Activated naive CD8-positive, alpha-beta T cell treated with anti-CD3 and anti-CD28 coated beads, Interleukin-2, amount 10 ng/mL, durations not matched to agents 7 days and 5 days (primary cell): ENCODE measurements at regions not wholly inside any gene's neighbourhood (a gene's known extent, or its start where the extent isn't known, plus 50 kb on each side); places are given as distances from the start of the nearest gene placed in this dataset.

Experiments
- ATAC-seq: fragments of 150-1000 bp; cut with Tn5 transposase; one replicate; pipeline ENCODE4 v1.10.0; 2021; ENCODE audit warnings: low read depth, moderate library complexity
- POLR2A ChIA-PET: fragments of 350-600 bp; sonication (Branson Sonifier 250); formaldehyde crosslinking; loops from one replicate; lab custom pipeline; 2021; ENCODE audit warnings: antibody characterized with exemption; lab: Charles Lee
- DNase-seq: peaks from one replicate; pipeline ENCODE4 v3.0.0; 2021
- H3K27ac Mint-ChIP-seq: one replicate; pipeline ENCODE4 v1.8.0; 2022; ENCODE audit warnings: mild to moderate bottlenecking, mixed read lengths
- H3K27me3 Mint-ChIP-seq: one replicate; pipeline ENCODE4 v1.8.0; 2022; ENCODE audit warnings: mild to moderate bottlenecking, moderate library complexity, mixed read lengths
- H3K36me3 Mint-ChIP-seq: one replicate; pipeline ENCODE4 v1.8.0; 2021; ENCODE audit warnings: mild to moderate bottlenecking, mixed read lengths
- H3K4me1 Mint-ChIP-seq: one replicate; pipeline ENCODE4 v1.8.0; 2021; ENCODE audit warnings: mixed read lengths
- H3K4me3 Mint-ChIP-seq: one replicate; pipeline ENCODE4 v1.8.0; 2022; ENCODE audit warnings: mild to moderate bottlenecking, moderate library complexity, mixed read lengths
- H3K9me3 Mint-ChIP-seq: one replicate; pipeline ENCODE4 v1.8.0; 2021; ENCODE audit warnings: mixed read lengths

DNA sequence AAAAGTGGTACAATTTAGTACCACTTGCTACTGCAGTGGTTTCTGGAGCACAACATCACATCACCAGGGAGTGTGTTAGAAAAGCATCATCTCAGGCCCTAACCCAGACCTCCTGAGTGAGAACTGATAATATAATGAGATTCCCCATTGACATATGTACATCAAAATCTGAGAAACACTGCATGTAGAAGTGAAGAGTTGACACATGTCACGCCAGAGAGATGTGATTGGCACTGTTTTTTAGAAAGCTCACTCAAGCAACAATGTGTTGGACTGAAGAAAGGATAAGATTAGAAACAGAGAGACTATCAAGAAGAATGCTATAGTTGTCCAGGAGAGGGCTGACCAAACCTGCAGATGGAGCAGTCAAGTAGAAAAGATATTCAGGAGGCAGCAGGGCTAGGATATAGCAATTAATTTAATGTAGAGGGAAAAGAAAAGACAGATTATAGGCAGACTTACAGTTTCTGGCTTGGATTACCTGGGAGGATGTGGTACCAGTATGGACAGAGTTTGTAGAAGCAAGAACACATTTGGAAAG lies 324.4 kb upstream of the ADAMTSL1 start:
- Mint-ChIP-seq H3K4me3 (no peak overlapping the region), H3K27ac (no peak overlapping the region), H3K27me3 (no peaks in the 10 kb centered on the region), H3K4me1 (no peaks in the 10 kb centered on the region), H3K9me3 (no peaks in the 10 kb centered on the region), H3K36me3 (no peaks in the 10 kb centered on the region)
- ATAC-seq (no peak), DNase-seq (no peak)
- POLR2A ChIA-PET = no interaction called here

DNA sequence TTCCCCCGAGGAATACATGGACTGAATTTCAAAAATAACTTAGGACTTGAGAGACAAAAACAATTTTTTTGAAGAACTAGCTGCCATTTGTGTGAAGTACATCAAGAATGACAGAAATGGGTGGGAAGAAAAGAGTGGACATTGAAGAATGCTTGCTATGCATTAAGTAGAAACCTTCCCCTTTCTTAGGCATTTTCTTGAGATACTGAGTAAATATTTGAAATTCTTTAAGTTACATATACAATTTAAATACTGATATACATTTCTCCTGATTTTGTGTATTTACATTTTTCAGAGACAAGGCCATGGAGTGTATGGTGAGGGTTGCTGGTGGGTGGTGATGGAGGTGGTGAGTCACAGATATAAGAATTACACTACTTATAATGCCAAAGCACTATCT lies 319.3 kb upstream of the ADAMTSL1 start:
- Mint-ChIP-seq H3K4me1 (no peaks in the 10 kb centered on the region), H3K27me3 (no peaks in the 10 kb centered on the region)
- DNase-seq = no peak

DNA sequence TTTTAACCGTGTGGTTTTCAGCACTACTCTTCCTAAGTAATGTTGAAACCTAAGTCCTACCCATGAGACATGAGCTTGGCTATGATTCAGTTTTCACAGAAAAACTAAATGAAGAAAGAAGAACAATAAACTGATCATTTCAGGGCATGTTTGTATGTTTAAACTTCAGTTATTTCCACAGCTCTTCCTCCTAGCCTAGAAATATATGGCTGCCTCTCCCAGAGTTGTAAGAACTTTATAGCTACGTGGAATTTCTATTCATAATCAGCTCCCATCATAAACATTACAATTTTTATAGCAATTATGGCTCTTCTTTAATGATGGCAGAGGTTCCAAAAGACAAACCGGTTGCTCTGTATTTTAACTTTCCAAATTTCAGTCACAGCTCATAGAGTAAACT lies 314.7 kb upstream of the ADAMTSL1 start:
- ATAC-seq (no peak), DNase-seq (no peak)
- no peaks in the 10 kb centered on the region for H3K4me1 Mint-ChIP-seq
- no peak overlapping the region for H3K4me3 Mint-ChIP-seq
- H3K27me3 Mint-ChIP-seq = no peaks in the 10 kb centered on the region
- POLR2A ChIA-PET = no interaction called here
- no peak overlapping the region for H3K27ac Mint-ChIP-seq
- peaks cover 2% of the 10 kb centered on the region for H3K9me3 Mint-ChIP-seq
- no peaks in the 10 kb centered on the region for H3K36me3 Mint-ChIP-seq

More for the DNA sequence above, 319.3 kb upstream of the ADAMTSL1 start:
- no peak for ATAC-seq
- peaks cover 2% of the 10 kb centered on the region for H3K9me3 Mint-ChIP-seq
- H3K27ac Mint-ChIP-seq = no peak overlapping the region
- no peaks in the 10 kb centered on the region for H3K36me3 Mint-ChIP-seq
- POLR2A ChIA-PET = no interaction called here
- no peak overlapping the region for H3K4me3 Mint-ChIP-seq

DNA sequence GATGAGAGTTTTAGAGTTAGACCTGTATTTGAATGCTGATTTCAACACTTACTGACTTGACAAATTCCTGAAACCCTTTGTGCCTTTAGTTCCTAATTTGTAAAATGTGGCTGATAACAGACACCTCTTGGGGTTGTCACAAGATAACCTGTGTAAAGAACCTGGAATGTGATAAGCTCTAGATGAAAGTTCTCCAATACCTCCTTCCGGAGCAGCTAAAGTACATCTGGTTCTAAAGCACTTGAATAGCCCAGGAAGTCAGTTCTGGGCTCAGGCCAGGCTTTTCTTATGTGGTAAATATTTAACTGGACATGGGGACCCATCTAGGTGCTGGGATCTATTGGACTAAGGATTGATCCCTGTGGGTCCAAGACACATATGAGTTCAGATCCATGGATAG lies 310.8 kb upstream of the ADAMTSL1 start:
- ATAC-seq (no peak), DNase-seq (no peak)
- POLR2A ChIA-PET = no interaction called here
- Mint-ChIP-seq H3K27ac (no peak overlapping the region), H3K36me3 (no peaks in the 10 kb centered on the region), H3K4me3 (no peak overlapping the region), H3K27me3 (no peaks in the 10 kb centered on the region), H3K9me3 (peaks cover 2% of the 10 kb centered on the region), H3K4me1 (no peaks in the 10 kb centered on the region)

DNA sequence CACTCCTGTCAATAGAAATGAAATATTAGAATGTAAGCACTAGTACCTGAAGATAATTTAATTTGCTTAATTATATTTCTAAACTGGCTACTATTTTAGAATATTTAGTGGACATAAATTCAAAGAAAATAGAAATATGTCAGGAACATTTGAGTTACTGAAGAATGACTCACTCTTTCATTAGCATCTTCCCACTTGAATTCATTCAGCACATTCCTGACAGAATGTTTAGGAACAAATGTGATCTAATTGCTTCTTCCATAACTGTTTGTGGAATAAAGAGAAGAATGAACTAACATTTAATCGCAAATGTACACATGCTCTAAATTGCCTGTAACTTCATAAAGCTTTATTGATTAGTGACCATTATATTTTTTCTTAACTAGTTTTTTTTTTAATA lies 306.2 kb upstream of the ADAMTSL1 start:
- ATAC-seq (no peak), DNase-seq (no peak)
- Mint-ChIP-seq H3K4me3 (no peak overlapping the region), H3K27ac (no peak overlapping the region), H3K4me1 (no peaks in the 10 kb centered on the region), H3K27me3 (no peaks in the 10 kb centered on the region), H3K9me3 (no peaks in the 10 kb centered on the region), H3K36me3 (no peaks in the 10 kb centered on the region)
- POLR2A ChIA-PET = no interaction called here

DNA sequence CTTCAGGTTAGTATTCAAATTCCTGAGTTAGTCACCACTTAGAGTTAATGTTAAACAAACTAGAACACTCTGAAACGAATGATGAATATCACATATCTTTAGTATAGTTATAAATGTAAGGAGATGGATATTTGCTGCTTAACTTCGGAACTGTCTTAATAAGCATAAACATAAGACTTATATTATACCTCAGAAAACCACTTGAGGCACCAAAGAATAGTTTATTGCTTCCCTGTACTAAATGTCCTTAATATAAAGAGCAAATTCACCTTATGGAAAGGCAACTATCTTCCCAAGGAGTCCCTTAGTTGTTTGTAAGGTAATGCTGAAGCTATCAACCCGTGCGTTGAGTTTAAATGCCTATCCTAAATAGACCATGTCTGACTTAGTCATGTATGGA lies 300.0 kb upstream of the ADAMTSL1 start:
- Mint-ChIP-seq H3K4me3 (no peak overlapping the region), H3K4me1 (no peaks in the 10 kb centered on the region), H3K36me3 (no peaks in the 10 kb centered on the region), H3K27ac (no peak overlapping the region), H3K27me3 (no peaks in the 10 kb centered on the region), H3K9me3 (peaks cover 5% of the 10 kb centered on the region)
- ATAC-seq = no peak
- POLR2A ChIA-PET = no interaction called here
- DNase-seq = no peak

DNA sequence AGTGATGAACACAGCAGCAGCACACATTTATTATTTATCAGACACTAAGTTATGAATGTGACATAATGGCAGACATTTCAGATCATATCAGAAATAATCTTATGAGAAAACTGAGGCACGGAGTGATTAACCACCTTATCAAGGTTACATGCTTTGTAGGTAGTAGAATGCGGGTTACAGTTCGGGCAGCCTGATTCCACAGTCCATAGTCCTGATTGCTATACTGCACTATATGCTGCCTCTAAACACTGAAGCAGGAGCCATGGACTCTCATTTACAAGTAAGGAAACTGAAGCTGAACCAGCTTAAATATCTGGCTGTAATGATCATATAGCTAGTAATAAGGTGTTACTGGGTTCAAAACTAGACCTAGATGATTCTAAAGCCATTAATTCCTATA lies 291.3 kb upstream of the ADAMTSL1 start:
- H3K4me3 Mint-ChIP-seq = no peak overlapping the region
- no peak overlapping the region for H3K27ac Mint-ChIP-seq
- H3K9me3 Mint-ChIP-seq = peaks cover 4% of the 10 kb centered on the region
- H3K36me3 Mint-ChIP-seq = no peaks in the 10 kb centered on the region
- ATAC-seq (no peak), DNase-seq (no peak)
- no peaks in the 10 kb centered on the region for H3K4me1 Mint-ChIP-seq
- POLR2A ChIA-PET = no interaction called here
- H3K27me3 Mint-ChIP-seq = no peaks in the 10 kb centered on the region

DNA sequence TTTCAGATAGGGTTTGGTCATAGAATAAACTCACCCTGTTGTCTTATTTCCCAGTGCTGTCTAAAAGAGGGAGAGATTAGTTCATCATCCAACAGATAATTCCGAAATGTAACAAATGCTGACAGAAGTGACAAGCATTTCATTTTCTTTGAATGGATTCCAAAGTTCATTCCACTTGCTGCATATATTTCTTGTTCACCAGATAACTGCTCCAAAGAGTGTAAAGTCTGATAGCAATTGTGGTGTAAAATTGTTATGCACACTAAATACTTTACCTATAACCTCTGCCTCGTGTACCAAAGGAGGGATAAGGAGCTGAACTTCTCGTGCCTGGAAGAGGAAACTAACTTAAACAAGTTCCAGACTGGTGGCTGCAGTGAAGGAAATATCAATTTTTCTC lies 290.0 kb upstream of the ADAMTSL1 start:
- peaks cover 2% of the 10 kb centered on the region for H3K9me3 Mint-ChIP-seq
- H3K4me1 Mint-ChIP-seq = no peaks in the 10 kb centered on the region
- H3K27me3 Mint-ChIP-seq = no peaks in the 10 kb centered on the region
- POLR2A ChIA-PET = no interaction called here
- H3K36me3 Mint-ChIP-seq = no peaks in the 10 kb centered on the region
- H3K27ac Mint-ChIP-seq = no peak overlapping the region
- no peak overlapping the region for H3K4me3 Mint-ChIP-seq
- DNase-seq (no peak), ATAC-seq (no peak)

DNA sequence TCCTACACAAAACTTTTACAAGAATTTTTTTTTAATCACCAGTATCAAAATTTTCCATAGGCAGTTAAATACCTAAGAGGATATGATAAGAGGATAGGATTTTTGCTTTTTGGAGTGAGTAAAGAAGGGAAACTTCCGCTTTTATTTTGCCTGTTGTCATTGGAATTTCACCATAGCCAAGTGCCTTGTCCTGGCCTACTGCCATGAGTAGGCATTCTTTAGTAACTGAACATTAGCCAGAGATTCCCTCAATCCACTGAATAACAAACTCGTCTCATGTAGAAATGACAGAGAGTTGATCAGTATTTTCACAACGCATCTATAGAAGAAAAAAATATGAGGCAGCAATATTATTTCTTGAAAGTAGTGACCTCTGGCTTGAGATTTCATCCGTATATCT lies 289.6 kb upstream of the ADAMTSL1 start:
- H3K9me3 Mint-ChIP-seq = peaks cover 2% of the 10 kb centered on the region
- no peak overlapping the region for H3K27ac Mint-ChIP-seq
- no peaks in the 10 kb centered on the region for H3K36me3 Mint-ChIP-seq
- H3K4me3 Mint-ChIP-seq = no peak overlapping the region
- POLR2A ChIA-PET = no interaction called here
- ATAC-seq (no peak), DNase-seq (no peak)
- no peaks in the 10 kb centered on the region for H3K27me3 Mint-ChIP-seq
- H3K4me1 Mint-ChIP-seq = no peaks in the 10 kb centered on the region

DNA sequence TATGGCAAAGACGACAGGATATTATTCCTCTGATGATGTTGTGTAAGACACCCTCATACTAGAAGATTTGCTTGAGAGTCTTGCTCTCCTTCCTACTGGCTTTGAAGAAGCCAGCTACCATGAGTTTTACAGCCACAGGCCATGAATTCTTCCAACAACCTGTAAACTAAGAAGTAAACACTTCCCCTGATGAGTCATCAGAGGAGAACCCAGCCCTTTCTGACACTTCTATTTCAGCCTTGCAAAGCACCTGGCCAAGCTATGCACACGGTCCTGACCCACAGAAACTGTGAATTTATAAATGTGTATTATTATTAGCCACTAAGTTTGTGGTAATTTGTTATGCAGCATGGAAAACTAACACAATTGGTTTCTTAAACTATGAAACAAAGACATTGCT lies 288.8 kb upstream of the ADAMTSL1 start:
- no peaks in the 10 kb centered on the region for H3K36me3 Mint-ChIP-seq
- H3K9me3 Mint-ChIP-seq = peaks cover 2% of the 10 kb centered on the region
- POLR2A ChIA-PET = no interaction called here
- no peak for ATAC-seq
- H3K4me1 Mint-ChIP-seq = no peaks in the 10 kb centered on the region
- H3K4me3 Mint-ChIP-seq = no peak overlapping the region
- H3K27ac Mint-ChIP-seq = no peak overlapping the region
- no peak for DNase-seq
- H3K27me3 Mint-ChIP-seq = no peaks in the 10 kb centered on the region

DNA sequence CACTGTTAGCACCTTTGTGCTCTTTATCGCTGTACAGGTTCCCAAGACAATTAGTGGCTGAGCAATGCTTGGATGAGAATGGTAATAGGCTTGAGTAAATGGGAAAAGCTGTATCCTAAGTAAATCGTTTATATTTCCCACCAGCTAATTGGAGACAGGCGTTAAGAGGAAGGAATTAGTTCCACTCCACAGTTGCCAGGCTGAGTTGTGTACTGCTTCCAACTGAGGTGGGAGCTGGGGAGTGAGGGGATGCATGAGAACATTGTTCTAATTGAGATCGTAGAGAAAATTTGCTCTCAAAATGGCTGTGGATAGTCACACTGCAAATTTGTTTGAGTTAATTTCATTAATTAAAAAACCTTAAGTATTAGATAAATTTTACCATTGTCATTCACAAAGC lies 285.0 kb upstream of the ADAMTSL1 start:
- no peak for ATAC-seq
- no peak for DNase-seq
- Mint-ChIP-seq H3K27ac (no peak overlapping the region), H3K36me3 (no peaks in the 10 kb centered on the region), H3K4me3 (no peak overlapping the region), H3K27me3 (no peaks in the 10 kb centered on the region), H3K4me1 (no peaks in the 10 kb centered on the region), H3K9me3 (no peaks in the 10 kb centered on the region)
- POLR2A ChIA-PET = no interaction called here

DNA sequence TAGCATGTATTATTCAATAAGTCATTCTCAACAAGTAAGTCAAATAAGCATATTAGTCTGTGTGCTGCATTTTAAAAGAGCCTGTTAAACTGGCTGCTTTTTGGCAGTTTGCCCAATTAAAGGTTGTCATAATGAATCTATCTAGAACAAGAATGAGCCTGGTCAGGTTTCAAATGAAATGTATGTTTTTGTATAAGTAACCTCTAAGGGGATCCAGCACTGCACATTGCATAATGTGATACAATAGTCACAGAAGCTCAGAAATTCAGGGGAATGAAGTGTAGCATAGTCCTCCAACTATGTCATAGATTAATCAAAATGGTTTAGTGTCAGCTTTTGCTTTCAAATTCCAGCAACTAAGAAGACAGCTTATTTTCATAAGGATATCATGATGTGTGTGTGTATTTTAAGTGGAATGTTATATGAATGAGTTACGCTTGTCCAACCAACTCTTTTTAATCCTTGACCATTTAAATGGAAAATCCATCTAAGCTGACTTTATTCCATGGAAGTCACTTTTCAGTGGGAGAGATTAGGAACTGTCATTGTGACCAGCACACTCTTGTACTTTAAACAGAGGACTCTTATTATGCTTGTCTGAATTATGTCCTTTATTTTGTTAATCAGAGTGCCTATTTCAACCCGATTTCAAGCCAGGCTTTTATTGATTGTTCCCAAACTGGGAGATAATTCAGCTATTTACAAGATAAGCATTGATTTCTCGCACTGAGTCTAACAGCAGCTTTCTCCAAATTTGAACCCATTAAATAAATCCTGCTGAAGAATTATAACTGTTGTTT lies 283.9 kb upstream of the ADAMTSL1 start:
- no peak for DNase-seq
- Mint-ChIP-seq H3K27ac (no peak overlapping the region), H3K36me3 (no peaks in the 10 kb centered on the region), H3K4me1 (no peaks in the 10 kb centered on the region), H3K4me3 (no peak overlapping the region), H3K9me3 (no peaks in the 10 kb centered on the region), H3K27me3 (no peaks in the 10 kb centered on the region)
- ATAC-seq = no peak
- POLR2A ChIA-PET = no interaction called here

DNA sequence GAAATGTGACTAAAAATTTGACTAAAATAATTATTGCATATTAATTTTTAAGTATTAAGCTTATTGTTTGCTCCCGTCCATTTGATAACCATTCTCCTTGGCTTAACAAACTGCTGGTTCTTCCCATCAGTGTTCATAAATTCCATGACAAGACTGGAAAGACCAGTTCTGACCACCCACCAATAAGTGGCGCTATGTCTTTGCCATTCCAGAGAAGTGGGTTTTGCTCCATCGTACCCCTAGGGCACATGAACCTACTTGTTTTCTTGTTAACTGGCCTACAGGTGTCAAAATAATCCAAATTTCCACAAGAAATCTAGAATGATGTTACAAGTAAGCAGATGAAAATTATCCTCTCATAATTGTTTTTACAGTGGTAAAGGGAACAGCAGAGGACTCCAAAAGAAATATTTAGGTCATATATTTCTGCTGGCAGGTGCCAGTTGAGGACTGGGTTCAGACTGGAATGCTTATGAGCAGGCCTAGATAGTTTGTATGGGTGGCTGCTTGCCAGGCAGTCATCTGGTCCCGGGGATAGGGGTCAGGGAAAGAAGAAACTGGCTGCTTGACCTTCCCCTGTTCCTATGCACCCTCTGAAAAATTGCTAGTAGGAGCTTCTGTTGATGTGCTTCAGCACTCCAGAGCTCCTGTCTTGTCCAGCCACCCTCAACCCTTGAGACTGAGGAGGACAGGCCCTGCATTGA lies 283.1 kb upstream of the ADAMTSL1 start:
- POLR2A ChIA-PET = no interaction called here
- Mint-ChIP-seq H3K36me3 (no peaks in the 10 kb centered on the region), H3K9me3 (no peaks in the 10 kb centered on the region), H3K27ac (no peak overlapping the region), H3K4me3 (no peak overlapping the region), H3K4me1 (no peaks in the 10 kb centered on the region), H3K27me3 (no peaks in the 10 kb centered on the region)
- no peak for DNase-seq
- no peak for ATAC-seq

DNA sequence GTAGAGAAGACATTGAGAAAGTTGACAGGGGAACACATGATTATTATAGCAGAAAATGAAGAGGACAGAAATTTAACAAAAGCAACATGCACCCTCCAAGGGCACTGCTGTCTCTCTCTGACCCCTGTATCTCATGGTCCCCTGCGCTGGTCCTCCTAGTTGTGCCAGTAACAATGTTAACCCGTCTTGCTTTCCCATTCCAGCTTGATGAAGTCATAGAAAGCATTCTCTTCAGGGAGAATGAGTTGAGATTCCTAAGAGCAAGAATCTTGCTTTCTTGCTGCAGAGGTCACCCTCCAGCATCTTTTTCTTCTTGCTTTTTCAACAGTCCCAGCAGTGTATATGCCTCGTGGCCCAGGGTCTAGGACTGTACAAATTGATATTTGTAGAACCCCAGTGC lies 279.6 kb upstream of the ADAMTSL1 start:
- POLR2A ChIA-PET = no interaction called here
- Mint-ChIP-seq H3K4me1 (no peaks in the 10 kb centered on the region), H3K27me3 (no peaks in the 10 kb centered on the region), H3K36me3 (no peaks in the 10 kb centered on the region), H3K27ac (no peak overlapping the region), H3K4me3 (no peak overlapping the region), H3K9me3 (no peaks in the 10 kb centered on the region)
- ATAC-seq (no peak), DNase-seq (no peak)
